H9 (cell line): ENCODE measurements at regions not wholly inside any gene's neighbourhood (a gene's known extent, or its start where the extent isn't known, plus 50 kb on each side); places are given as distances from the start of the nearest gene placed in this dataset.

Experiments
- DNase-seq: peaks from one replicate; pipeline ENCODE4 v3.0.0-alpha.2; 2017
- H2AFZ ChIP-seq: one replicate; pipeline ENCODE4 v1.6.1; 2013; ENCODE audit warnings: mild to moderate bottlenecking, low read length, control low read depth, moderate library complexity
- H2AK5ac ChIP-seq: 2 replicates; pipeline ENCODE4 v1.6.1; 2013; ENCODE audit warnings: low read length, control low read depth, mixed read lengths; ENCODE audit not compliant: insufficient read length
- H2BK120ac ChIP-seq: one replicate; pipeline ENCODE4 v1.6.1; 2013; ENCODE audit warnings: low read depth, mild to moderate bottlenecking, low read length, control low read depth, inconsistent platforms; ENCODE audit not compliant: poor library complexity, severe bottlenecking
- H2BK12ac ChIP-seq: 2 replicates; pipeline ENCODE4 v1.6.1; 2013; ENCODE audit warnings: low read length, control low read depth, mixed read lengths, low read depth; ENCODE audit not compliant: insufficient read length
- H2BK15ac ChIP-seq: 2 replicates; pipeline ENCODE4 v1.6.1; 2013; ENCODE audit warnings: low read depth, low read length, control low read depth
- H2BK20ac ChIP-seq: one replicate; pipeline ENCODE4 v1.6.1; 2013; ENCODE audit warnings: low read depth, mild to moderate bottlenecking, low read length, control low read depth, inconsistent platforms; ENCODE audit not compliant: poor library complexity, severe bottlenecking
- H2BK5ac ChIP-seq: 2 replicates; pipeline ENCODE4 v1.6.1; 2013; ENCODE audit warnings: low read length, control low read depth, mixed read lengths; ENCODE audit not compliant: insufficient read length
- H3K14ac ChIP-seq: 2 replicates; pipeline ENCODE4 v1.6.1; 2013; ENCODE audit warnings: low read length, control low read depth; ENCODE audit not compliant: insufficient read depth
- H3K18ac ChIP-seq: 2 replicates; pipeline ENCODE4 v1.6.1; 2013; ENCODE audit warnings: low read depth, mild to moderate bottlenecking, mixed read lengths, low read length, control low read depth; ENCODE audit not compliant: insufficient read length
- H3K23ac ChIP-seq: 2 replicates; pipeline ENCODE4 v1.6.1; 2013; ENCODE audit warnings: low read length, control low read depth, mixed read lengths, low read depth; ENCODE audit not compliant: insufficient read length
- H3K23me2 ChIP-seq: 2 replicates; pipeline ENCODE4 v1.6.1; 2013; ENCODE audit warnings: low read depth, mild to moderate bottlenecking, mixed read lengths, low read length, control low read depth; ENCODE audit not compliant: insufficient read length, poor library complexity, severe bottlenecking
- H3K27ac ChIP-seq: 2 replicates; pipeline ENCODE4 v1.5.1; 2013; ENCODE audit warnings: low read length, control low read depth, mixed read lengths, low read depth; ENCODE audit not compliant: insufficient read length
- H3K27me3 ChIP-seq: 2 replicates; pipeline ENCODE4 v1.6.1; 2013; ENCODE audit warnings: low read length, control low read depth, inconsistent platforms; ENCODE audit not compliant: insufficient read depth
- H3K4ac ChIP-seq: 2 replicates; pipeline ENCODE4 v1.6.1; 2013; ENCODE audit warnings: low read depth, mild to moderate bottlenecking, control low read depth, inconsistent platforms, low read length, moderate library complexity
- H3K4me1 ChIP-seq: 2 replicates; pipeline ENCODE4 v1.6.1; 2013; ENCODE audit warnings: low read length, control low read depth, inconsistent platforms; ENCODE audit not compliant: insufficient read depth
- H3K4me2 ChIP-seq: 2 replicates; pipeline ENCODE4 v1.6.1; 2013; ENCODE audit warnings: low read length, control low read depth, mixed read lengths; ENCODE audit not compliant: insufficient read length, insufficient read depth
- H3K56ac ChIP-seq: 2 replicates; pipeline ENCODE4 v1.6.1; 2013; ENCODE audit warnings: low read depth, mild to moderate bottlenecking, mixed read lengths, low read length, control low read depth; ENCODE audit not compliant: insufficient read length
- H3K79me1 ChIP-seq: 2 replicates; pipeline ENCODE4 v1.6.1; 2013; ENCODE audit warnings: low read depth, mild to moderate bottlenecking, moderate library complexity, low read length, control low read depth, inconsistent platforms; ENCODE audit not compliant: insufficient read depth, poor library complexity, severe bottlenecking
- H3K79me2 ChIP-seq: 2 replicates; pipeline ENCODE4 v1.6.1; 2013; ENCODE audit warnings: low read length, control low read depth, inconsistent platforms; ENCODE audit not compliant: insufficient read depth
- H3K9ac ChIP-seq: 2 replicates; pipeline ENCODE4 v1.6.1; 2013; ENCODE audit warnings: low read length, control low read depth, mixed read lengths; ENCODE audit not compliant: insufficient read length; ENCODE audit errors: extremely low read depth
- H3K9me3 ChIP-seq: one replicate; pipeline ENCODE4 v1.6.1; 2013; ENCODE audit warnings: low read depth, low read length, inconsistent platforms; ENCODE audit not compliant: control insufficient read depth
- H3T11ph ChIP-seq: one replicate; pipeline ENCODE4 v1.6.1; 2013; ENCODE audit warnings: mild to moderate bottlenecking, low read length, control low read depth, inconsistent platforms
- H4K20me1 ChIP-seq: one replicate; pipeline ENCODE4 v1.6.1; 2013; ENCODE audit not compliant: control insufficient read depth, insufficient read length, insufficient read depth
- H4K5ac ChIP-seq: 2 replicates; pipeline ENCODE4 v1.6.1; 2013; ENCODE audit warnings: low read depth, mild to moderate bottlenecking, mixed read lengths, low read length, control low read depth; ENCODE audit not compliant: insufficient read length
- H4K8ac ChIP-seq: replicated peaks from 2 replicates; pipeline ENCODE4 v1.6.1; 2013; ENCODE audit warnings: low read length, control low read depth, mixed read lengths, low read depth; ENCODE audit not compliant: insufficient read length
- H4K91ac ChIP-seq: 2 replicates; pipeline ENCODE4 v1.6.1; 2013; ENCODE audit warnings: low read depth, mild to moderate bottlenecking, moderate library complexity, mixed read lengths, low read length, control low read depth; ENCODE audit not compliant: insufficient read length
- H3K27ac Mint-ChIP-seq, 3 experiments: 2 replicates in 2 of 3; 3 replicates in 1 of 3; pipeline ENCODE4 v1.8.0; 2020 to 2021; ENCODE audit warnings: mixed read lengths in 3 of 3, mild to moderate bottlenecking in 1 of 3, moderate library complexity in 1 of 3
- H3K27me3 Mint-ChIP-seq: 2 replicates; pipeline ENCODE4 v1.8.0; 2021; ENCODE audit warnings: low read depth, mild to moderate bottlenecking, moderate library complexity, mixed read lengths
- H3K36me3 Mint-ChIP-seq, 3 experiments: 2 replicates in 2 of 3; 3 replicates in 1 of 3; pipeline ENCODE4 v1.8.0; 2020 to 2021; ENCODE audit warnings: low read depth in 3 of 3, mixed read lengths in 3 of 3; ENCODE audit not compliant: insufficient read depth in 1 of 3
- H3K4me1 Mint-ChIP-seq, 2 experiments: 2 replicates each; pipeline ENCODE4 v1.8.0; 2020; ENCODE audit warnings: mixed read lengths in 2 of 2
- H3K4me3 Mint-ChIP-seq, 2 experiments: 2 replicates in 1 of 2; 3 replicates in 1 of 2; pipeline ENCODE4 v1.8.0; 2020 to 2021; ENCODE audit warnings: mild to moderate bottlenecking in 2 of 2, mixed read lengths in 2 of 2, moderate library complexity in 1 of 2
- H3K9me3 Mint-ChIP-seq, 2 experiments: 2 replicates in 1 of 2; 3 replicates in 1 of 2; pipeline ENCODE4 v1.8.0; 2020; ENCODE audit warnings: mild to moderate bottlenecking in 2 of 2, mixed read lengths in 2 of 2, moderate library complexity in 1 of 2
- WGBS: extraction: QIAGEN DNeasy Blood & Tissue Kit; methylation state at CpG from one replicate; pipeline ENCODE4 v1.1.7; 2013; ENCODE audit warnings: missing lambda C conversion rate, low lambda C conversion rate, mixed read lengths; ENCODE audit not compliant: insufficient read length; ENCODE audit errors: extremely low coverage; 5-methylcytosine and 5-hydroxymethylcytosine counted together
- TF ChIP-seq, protein P1 (sequence below): fragments of 200-600 bp; sonication (generic); conservative IDR thresholded peaks from 3 replicates; pipeline ENCODE4 v1.8.0; 2021; ENCODE audit warnings: antibody characterized with exemption, mild to moderate bottlenecking

DNA sequence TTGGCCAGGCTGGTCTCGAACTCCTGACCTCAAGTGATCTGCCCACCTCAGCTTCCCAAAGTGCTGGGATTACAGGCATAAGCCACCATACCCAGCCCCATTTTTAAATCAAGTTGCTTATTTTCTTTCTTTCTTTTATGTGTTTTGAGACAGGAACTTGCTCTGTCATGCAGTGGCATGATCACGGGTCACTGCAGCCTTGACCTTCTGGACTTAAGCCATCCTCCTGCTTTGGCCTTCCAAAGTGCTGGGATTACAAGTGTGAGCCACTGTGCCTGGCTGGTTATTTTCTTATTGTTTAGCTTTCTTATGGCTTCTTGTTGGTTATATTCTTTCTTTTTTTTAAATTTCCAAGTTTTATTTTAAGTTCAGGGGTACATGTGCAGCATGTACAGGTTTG is 79.7 kb upstream of the C5orf63 start:
- no peaks in the 10 kb centered on the region for H3K79me2 ChIP-seq
- no peak overlapping the region for H3K23ac ChIP-seq
- H3K9me3 ChIP-seq: no peaks in the 10 kb centered on the region
- Mint-ChIP-seq H3K4me3 (no peak overlapping the region), H3K36me3 (peaks cover 4 to 9% (median 8%) of the 10 kb centered on the region in 3 experiments; a peak in 6 of 7 replicates), H3K27me3 (no peaks in the 10 kb centered on the region), H3K4me1 (no peaks in the 10 kb centered on the region), H3K27ac (no peak overlapping the region), H3K9me3 (peaks cover 11% of the 10 kb centered on the region in 2 experiments; a peak in 4 of 5 replicates)
- no peaks in the 10 kb centered on the region for H3K23me2 ChIP-seq
- no peak overlapping the region for H2BK20ac ChIP-seq
- no peak overlapping the region for H3K4ac ChIP-seq
- no CpG with 5 or more reads among the region's 2 CpGs for WGBS
- H3K27ac ChIP-seq: no peak overlapping the region
- no peaks in the 10 kb centered on the region for H4K20me1 ChIP-seq
- H4K91ac ChIP-seq: no peak overlapping the region
- no peak overlapping the region for H2BK5ac ChIP-seq
- no peak overlapping the region for H2BK15ac ChIP-seq
- no peak overlapping the region for H2AFZ ChIP-seq
- H3K9ac ChIP-seq: no peak overlapping the region
- no peaks in the 10 kb centered on the region for H3K4me1 ChIP-seq
- H3K27me3 ChIP-seq: no peaks in the 10 kb centered on the region
- H3K4me2 ChIP-seq: no peak overlapping the region
- no peak overlapping the region for H2BK120ac ChIP-seq
- H3K18ac ChIP-seq: no peak overlapping the region
- no peak overlapping the region for H3K14ac ChIP-seq
- no peak overlapping the region for H2BK12ac ChIP-seq
- H4K8ac ChIP-seq: no peak overlapping the region
- no peak overlapping the region for H2AK5ac ChIP-seq
- H3K79me1 ChIP-seq: no peaks in the 10 kb centered on the region
- H3K56ac ChIP-seq: no peak overlapping the region
- DNase-seq: no peak
- H3T11ph ChIP-seq: no peak overlapping the region
- no peak overlapping the region for H4K5ac ChIP-seq
- TF ChIP-seq, protein P1, sequence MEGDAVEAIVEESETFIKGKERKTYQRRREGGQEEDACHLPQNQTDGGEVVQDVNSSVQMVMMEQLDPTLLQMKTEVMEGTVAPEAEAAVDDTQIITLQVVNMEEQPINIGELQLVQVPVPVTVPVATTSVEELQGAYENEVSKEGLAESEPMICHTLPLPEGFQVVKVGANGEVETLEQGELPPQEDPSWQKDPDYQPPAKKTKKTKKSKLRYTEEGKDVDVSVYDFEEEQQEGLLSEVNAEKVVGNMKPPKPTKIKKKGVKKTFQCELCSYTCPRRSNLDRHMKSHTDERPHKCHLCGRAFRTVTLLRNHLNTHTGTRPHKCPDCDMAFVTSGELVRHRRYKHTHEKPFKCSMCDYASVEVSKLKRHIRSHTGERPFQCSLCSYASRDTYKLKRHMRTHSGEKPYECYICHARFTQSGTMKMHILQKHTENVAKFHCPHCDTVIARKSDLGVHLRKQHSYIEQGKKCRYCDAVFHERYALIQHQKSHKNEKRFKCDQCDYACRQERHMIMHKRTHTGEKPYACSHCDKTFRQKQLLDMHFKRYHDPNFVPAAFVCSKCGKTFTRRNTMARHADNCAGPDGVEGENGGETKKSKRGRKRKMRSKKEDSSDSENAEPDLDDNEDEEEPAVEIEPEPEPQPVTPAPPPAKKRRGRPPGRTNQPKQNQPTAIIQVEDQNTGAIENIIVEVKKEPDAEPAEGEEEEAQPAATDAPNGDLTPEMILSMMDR: no peak
